Adrenal gland (tissue), 9 donors: ENCODE measurements at regions not wholly inside any gene's neighbourhood (a gene's known extent, or its start where the extent isn't known, plus 50 kb on each side); places are given as distances from the start of the nearest gene placed in this dataset.

Experiments used
- DNase-seq, 7 donors: peaks; one replicate each; pipeline ENCODE4 v3.0.0-alpha.2; 2019 to 2020
- H3K27ac ChIP-seq, 5 donors: fragments of 200-600 bp; sonication (generic) in 4 of 5; 1 replicate in 3 of 5; 2 replicates in 2 of 5; pipeline versions ENCODE4 v1.5.1 to v1.8.0; 2016 to 2020; ENCODE audit warnings: mild to moderate bottlenecking in 1 of 5
- H3K27me3 ChIP-seq: fragments of 200-600 bp; 2 replicates; pipeline ENCODE4 v1.8.0; 2021
- H3K36me3 ChIP-seq, 2 donors: fragments of 200-600 bp; replicated peaks in 1 of 2; 1 replicate in 1 of 2; 2 replicates in 1 of 2; pipeline versions ENCODE4 v1.5.1 to v1.8.0; 2018 to 2022
- H3K4me1 ChIP-seq, 2 donors: fragments of 200-600 bp; replicated peaks in 1 of 2; 1 replicate in 1 of 2; 2 replicates in 1 of 2; pipeline versions ENCODE4 v1.5.1 to v1.8.0; 2018 to 2021
- H3K4me3 ChIP-seq, 4 donors: fragments of 200-600 bp; sonication (generic) in 3 of 4; one replicate each; pipeline ENCODE4 v1.5.1; 2016 to 2018
- H3K9me3 ChIP-seq, 3 donors: fragments of 200-600 bp; sonication (generic) in 1 of 3; replicated peaks in 1 of 3; 1 replicate in 2 of 3; 2 replicates in 1 of 3; pipeline versions ENCODE4 v1.5.1 to v1.8.0; 2016 to 2021
- POLR2A ChIP-seq, 2 donors: fragments of 450-650 bp; IDR thresholded peaks; one replicate each; pipeline ENCODE4 v1.6.1; 2017; ENCODE audit warnings: antibody characterized with exemption in 2 of 2, mild to moderate bottlenecking in 2 of 2, moderate library complexity in 1 of 2
- WGBS, 4 donors: extraction: QIAGEN DNeasy Blood & Tissue Kit in 2 of 4; methylation state at CpG; one replicate each; pipeline versions ENCODE4 v1.1.5 to v1.1.7; 2013 to 2017; 5-methylcytosine and 5-hydroxymethylcytosine counted together
- intact Hi-C, 2 donors: fragments of 100-400 bp; cut with DNase I; formaldehyde crosslinking; loops; one replicate each; pipeline versions ENCODE4 v1.14.1 to v1.15.0; 2022 to 2023
- TF ChIP-seq, protein P1 (sequence below), 6 experiments: fragments of 450-650 bp in 4 of 6; fragments of 200-600 bp in 2 of 6; sonication (generic) in 1 of 6; IDR thresholded peaks; 1 replicate in 5 of 6; 2 replicates in 1 of 6; pipeline versions ENCODE4 v1.5.1 to v1.8.0; 2016 to 2021; ENCODE audit warnings: antibody characterized with exemption in 6 of 6, mild to moderate bottlenecking in 2 of 6, moderate library complexity in 1 of 6
- donor health status: healthy with polysubstance abuse.
- donor health status: Bipolar disorder and iron deficiency.
- donor health status: DM: yes; HTN: yes; CAD: no.
- donor health status: DM: no; HTN: no; CAD: no.
- donor health status: DM: no; HTN: no; CAD: no.

DNA sequence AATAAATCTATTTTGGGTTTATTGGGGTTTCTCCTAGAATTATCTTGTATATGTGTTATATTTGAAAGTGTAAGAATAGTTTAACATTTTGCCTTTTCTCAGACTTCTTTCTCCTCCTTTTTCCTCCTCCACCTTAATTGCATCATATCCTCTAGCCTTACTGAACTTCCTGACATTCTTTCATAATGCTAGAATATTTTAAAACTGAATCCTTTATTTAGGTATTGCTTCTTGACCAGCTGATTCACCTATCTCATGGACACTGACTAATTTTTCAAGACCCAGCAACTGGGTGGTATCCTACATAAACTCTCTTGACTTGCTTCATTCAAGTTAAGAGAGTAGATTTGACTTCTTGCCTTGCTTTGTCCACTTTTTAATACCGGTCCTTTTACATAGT, 1508.9 kb downstream of the STIM2 start:
- Histone ChIP-seq H3K4me1 (no peaks in the 10 kb centered on the region), H3K4me3 (no peak overlapping the region), H3K27me3 (no peaks in the 10 kb centered on the region), H3K27ac (no peak overlapping the region), H3K9me3 (no peaks in the 10 kb centered on the region), H3K36me3 (no peaks in the 10 kb centered on the region)
- intact Hi-C loops = no loop called here
- TF ChIP-seq, protein P1, sequence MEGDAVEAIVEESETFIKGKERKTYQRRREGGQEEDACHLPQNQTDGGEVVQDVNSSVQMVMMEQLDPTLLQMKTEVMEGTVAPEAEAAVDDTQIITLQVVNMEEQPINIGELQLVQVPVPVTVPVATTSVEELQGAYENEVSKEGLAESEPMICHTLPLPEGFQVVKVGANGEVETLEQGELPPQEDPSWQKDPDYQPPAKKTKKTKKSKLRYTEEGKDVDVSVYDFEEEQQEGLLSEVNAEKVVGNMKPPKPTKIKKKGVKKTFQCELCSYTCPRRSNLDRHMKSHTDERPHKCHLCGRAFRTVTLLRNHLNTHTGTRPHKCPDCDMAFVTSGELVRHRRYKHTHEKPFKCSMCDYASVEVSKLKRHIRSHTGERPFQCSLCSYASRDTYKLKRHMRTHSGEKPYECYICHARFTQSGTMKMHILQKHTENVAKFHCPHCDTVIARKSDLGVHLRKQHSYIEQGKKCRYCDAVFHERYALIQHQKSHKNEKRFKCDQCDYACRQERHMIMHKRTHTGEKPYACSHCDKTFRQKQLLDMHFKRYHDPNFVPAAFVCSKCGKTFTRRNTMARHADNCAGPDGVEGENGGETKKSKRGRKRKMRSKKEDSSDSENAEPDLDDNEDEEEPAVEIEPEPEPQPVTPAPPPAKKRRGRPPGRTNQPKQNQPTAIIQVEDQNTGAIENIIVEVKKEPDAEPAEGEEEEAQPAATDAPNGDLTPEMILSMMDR (IDR thresholded peaks at IDR 0.05) = no peak
- no peak for TF ChIP-seq POLR2A (IDR thresholded peaks at IDR 0.05)
- WGBS, 4 donors = 82 to 86% (median 84%) methylated on average over 1 of the region's 1 CpG
- no peak for DNase-seq

DNA sequence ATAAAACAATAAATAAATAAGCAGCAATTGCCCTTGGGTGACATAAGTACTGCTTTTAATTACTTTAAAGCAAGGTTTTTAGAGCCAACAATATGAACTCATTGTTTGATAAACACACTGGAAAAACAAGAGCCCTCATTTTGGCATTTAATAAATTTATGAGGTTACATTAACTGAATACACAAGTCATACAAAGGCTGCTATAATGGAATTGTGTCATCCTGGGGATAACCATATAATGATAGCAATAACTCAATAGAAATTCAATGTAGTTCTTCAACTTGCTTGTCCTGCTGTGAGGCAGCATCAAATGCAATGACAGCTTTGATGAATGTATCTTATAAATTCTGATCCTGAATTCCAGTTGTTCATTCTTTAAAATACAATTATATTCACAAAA, 1512.5 kb downstream of the STIM2 start:
- Histone ChIP-seq H3K27me3 (no peaks in the 10 kb centered on the region), H3K9me3 (no peaks in the 10 kb centered on the region), H3K36me3 (no peaks in the 10 kb centered on the region), H3K4me3 (no peak overlapping the region), H3K27ac (no peak overlapping the region), H3K4me1 (no peaks in the 10 kb centered on the region)
- TF ChIP-seq, protein P1 (IDR thresholded peaks at IDR 0.05) = no peak
- TF ChIP-seq POLR2A (IDR thresholded peaks at IDR 0.05) = no peak
- intact Hi-C loops = no loop called here
- DNase-seq = no peak

DNA sequence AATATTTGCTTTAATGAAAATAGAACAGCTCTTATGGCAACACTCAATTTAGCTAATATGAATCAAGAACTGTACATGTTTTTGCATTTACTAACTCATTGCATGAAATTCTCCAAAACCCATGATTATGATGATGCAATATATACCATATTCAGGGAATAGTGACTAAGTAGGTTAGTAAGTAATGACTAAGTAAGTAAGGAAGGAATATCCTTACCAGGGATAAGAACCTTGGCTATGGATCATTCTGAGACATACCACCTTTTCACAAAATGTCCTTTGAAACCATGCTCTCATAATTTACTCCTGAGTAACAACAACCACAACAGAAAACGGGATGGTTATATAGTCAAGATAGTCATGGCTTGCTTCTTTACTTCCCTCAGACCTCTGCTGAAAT, 1513.0 kb downstream of the STIM2 start:
- H3K4me3 ChIP-seq = no peak overlapping the region
- intact Hi-C loops = no loop called here
- WGBS, 4 donors = 51 to 67% (median 59%) methylated on average over 1 of the region's 1 CpG
- H3K4me1 ChIP-seq = no peaks in the 10 kb centered on the region
- H3K36me3 ChIP-seq = no peaks in the 10 kb centered on the region
- DNase-seq = no peak
- H3K27me3 ChIP-seq = no peaks in the 10 kb centered on the region
- H3K9me3 ChIP-seq = no peaks in the 10 kb centered on the region
- TF ChIP-seq, protein P1 (IDR thresholded peaks at IDR 0.05) = no peak
- no peak for TF ChIP-seq POLR2A (IDR thresholded peaks at IDR 0.05)
- no peak overlapping the region for H3K27ac ChIP-seq

DNA sequence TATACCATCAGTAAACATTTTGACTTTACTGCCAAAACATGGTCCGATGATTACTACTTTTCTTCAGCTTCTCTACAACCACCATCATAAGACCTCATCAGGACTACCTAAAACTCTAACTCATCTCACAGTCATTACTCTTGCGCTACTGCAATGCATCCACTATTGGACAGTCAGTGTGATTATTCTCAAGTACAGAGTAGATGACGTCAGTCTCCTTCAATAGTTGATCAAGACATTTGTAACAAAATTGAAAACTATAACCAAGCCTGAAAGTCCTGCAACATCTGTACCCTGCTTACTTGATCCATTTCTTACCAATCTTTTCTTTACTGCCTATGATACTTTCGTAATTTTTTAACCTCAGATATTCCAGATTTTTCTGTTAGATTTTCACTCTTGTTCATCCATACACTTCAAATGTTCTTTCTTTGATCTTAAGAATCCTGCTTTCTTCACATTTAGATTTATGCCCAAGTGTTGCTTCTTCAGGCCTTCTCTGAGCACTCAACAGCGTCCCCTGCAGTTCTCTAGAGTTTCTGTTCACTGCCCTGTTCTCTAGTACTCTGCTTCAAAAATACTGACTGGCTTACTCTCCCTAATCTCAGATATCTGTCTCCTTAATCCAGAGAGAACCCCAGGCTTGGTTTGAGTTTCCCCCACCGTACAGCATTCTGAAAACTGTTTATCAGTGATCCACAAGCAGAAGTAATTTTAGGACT, 1517.6 kb downstream of the STIM2 start:
- Histone ChIP-seq H3K27me3 (no peaks in the 10 kb centered on the region), H3K9me3 (no peaks in the 10 kb centered on the region), H3K4me3 (no peak overlapping the region), H3K36me3 (no peaks in the 10 kb centered on the region), H3K4me1 (no peaks in the 10 kb centered on the region), H3K27ac (no peak overlapping the region)
- WGBS, 4 donors = 62 to 75% (median 68%) methylated on average over 6 of the region's 6 CpGs
- intact Hi-C loops = no loop called here
- TF ChIP-seq POLR2A (IDR thresholded peaks at IDR 0.05) = no peak
- TF ChIP-seq, protein P1 (IDR thresholded peaks at IDR 0.05) = no peak
- no peak for DNase-seq
